Gastroesophageal sphincter (tissue), 3 donors: ENCODE measurements at regions not wholly inside any gene's neighbourhood (a gene's known extent, or its start where the extent isn't known, plus 50 kb on each side); places are given as distances from the start of the nearest gene placed in this dataset.

Source experiments
- CTCF ChIP-seq, 4 experiments: fragments of 200-600 bp in 2 of 4; fragments of 450-650 bp in 2 of 4; sonication (generic) in 1 of 4; IDR thresholded peaks; one replicate each; pipeline ENCODE4 v1.5.1; 2017 to 2019; ENCODE audit warnings: antibody characterized with exemption in 4 of 4, mild to moderate bottlenecking in 2 of 4, moderate library complexity in 2 of 4
- POLR2A ChIP-seq, 2 donors: fragments of 450-650 bp; IDR thresholded peaks; one replicate each; pipeline ENCODE4 v1.6.1; 2017; ENCODE audit warnings: antibody characterized with exemption in 2 of 2, mild to moderate bottlenecking in 2 of 2, moderate library complexity in 1 of 2
- POLR2AphosphoS5 ChIP-seq: sonication (generic); formaldehyde crosslinking; IDR thresholded peaks from one replicate; pipeline ENCODE4 v1.6.1; 2017; ENCODE audit warnings: antibody characterized with exemption

DNA sequence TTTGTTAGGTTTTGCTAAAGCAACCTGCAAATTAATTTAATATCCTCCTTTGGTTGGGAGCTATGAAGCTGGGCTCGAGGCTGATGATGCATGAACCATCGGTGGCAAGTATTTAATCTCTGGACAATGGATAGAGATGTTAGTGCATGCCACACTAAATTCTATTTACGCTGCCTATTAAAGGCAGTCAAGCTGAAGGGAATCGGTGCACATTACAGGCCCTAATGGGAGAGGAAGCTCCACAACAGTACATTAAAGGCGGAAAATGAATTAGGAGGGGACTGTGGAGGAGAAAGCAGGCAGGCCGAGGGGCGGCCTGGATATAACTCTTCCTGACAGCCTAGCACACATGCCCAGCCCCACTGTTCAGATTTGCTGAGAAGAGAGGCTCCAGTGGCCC, 132.4 kb upstream of the MAFB start:
- TF ChIP-seq CTCF (IDR thresholded peaks at IDR 0.05) (no peak), POLR2A (IDR thresholded peaks at IDR 0.05) (no peak), POLR2AphosphoS5 (no peak)
